Esophagus squamous epithelium (tissue), 4 donors: ENCODE measurements at regions not wholly inside any gene's neighbourhood (a gene's known extent, or its start where the extent isn't known, plus 50 kb on each side); places are given as distances from the start of the nearest gene placed in this dataset.

Experiments used
- CTCF ChIP-seq, 6 experiments: fragments of 450-650 bp in 4 of 6; fragments of 200-600 bp in 2 of 6; sonication (generic) in 2 of 6; IDR thresholded peaks; one replicate each; pipeline ENCODE4 v1.5.1; 2016 to 2019; ENCODE audit warnings: antibody characterized with exemption in 6 of 6, mild to moderate bottlenecking in 4 of 6, moderate library complexity in 4 of 6
- POLR2A ChIP-seq, 4 donors: fragments of 450-650 bp; IDR thresholded peaks; one replicate each; pipeline ENCODE4 v1.6.1; 2017; ENCODE audit warnings: antibody characterized with exemption in 4 of 4, mild to moderate bottlenecking in 4 of 4, moderate library complexity in 3 of 4

GRCh38 chr16:88302666-88303065 is 80.1 kb upstream of the ZNF469 start:
- TF ChIP-seq CTCF (IDR thresholded peaks at IDR 0.05) (no peak), POLR2A (IDR thresholded peaks at IDR 0.05) (no peak)
